Liver (tissue), 8 donors: ENCODE measurements at regions not wholly inside any gene's neighbourhood (a gene's known extent, or its start where the extent isn't known, plus 50 kb on each side); places are given as distances from the start of the nearest gene placed in this dataset.
A peak's percentile ranks its signal among the peaks of the same experiment; 100 is the strongest.

Experiments
- DNase-seq: peaks from one replicate; pipeline ENCODE4 v3.0.0-alpha.2; 2017; ENCODE audit warnings: low spot score
- H3K27ac ChIP-seq, 2 donors: one replicate each; pipeline ENCODE4 v1.7.0; 2013; ENCODE audit warnings: inconsistent platforms in 2 of 2, low read length in 2 of 2, control low read depth in 1 of 2, low read depth in 1 of 2, mild to moderate bottlenecking in 1 of 2
- H3K27me3 ChIP-seq, 4 donors: one replicate each; pipeline versions ENCODE4 v1.6.1 to v1.7.0; 2013; ENCODE audit warnings: low read length in 3 of 4, inconsistent platforms in 1 of 4, mild to moderate bottlenecking in 1 of 4, moderate library complexity in 1 of 4; ENCODE audit not compliant: control insufficient read depth in 4 of 4, insufficient read depth in 4 of 4
- H3K36me3 ChIP-seq, 4 donors: one replicate each; pipeline versions ENCODE4 v1.6.1 to v1.7.0; 2013; ENCODE audit warnings: low read length in 3 of 4, mild to moderate bottlenecking in 3 of 4, low read depth in 1 of 4, moderate library complexity in 1 of 4; ENCODE audit not compliant: control insufficient read depth in 4 of 4, insufficient read depth in 3 of 4
- H3K4me1 ChIP-seq, 4 donors: one replicate each; pipeline versions ENCODE4 v1.6.1 to v1.7.0; 2013; ENCODE audit warnings: low read length in 3 of 4, mild to moderate bottlenecking in 3 of 4, moderate library complexity in 1 of 4; ENCODE audit not compliant: control insufficient read depth in 4 of 4, insufficient read depth in 4 of 4
- H3K4me3 ChIP-seq, 3 donors: one replicate each; pipeline versions ENCODE4 v1.6.1 to v1.7.0; 2013; ENCODE audit warnings: low read length in 3 of 3, control low read depth in 1 of 3, low read depth in 1 of 3, mild to moderate bottlenecking in 1 of 3
- H3K9ac ChIP-seq, 2 donors: one replicate each; pipeline ENCODE4 v1.7.0; 2013; ENCODE audit warnings: low read length in 2 of 2, mild to moderate bottlenecking in 2 of 2, moderate library complexity in 2 of 2, control low read depth in 1 of 2, low read depth in 1 of 2
- H3K9me3 ChIP-seq, 4 donors: one replicate each; pipeline versions ENCODE4 v1.6.1 to v1.7.0; 2013; ENCODE audit warnings: low read length in 3 of 4; ENCODE audit not compliant: control insufficient read depth in 4 of 4
- ATF3 ChIP-seq: IDR thresholded peaks from 2 replicates; pipeline ENCODE4 v1.6.1; 2016; ENCODE audit warnings: antibody characterized with exemption
- CTCF ChIP-seq: fragments of 150-350 bp; IDR thresholded peaks from 2 replicates; pipeline ENCODE4 v1.5.1; 2017; ENCODE audit warnings: improper control_type of control experiment, low read depth, low read length; ENCODE audit not compliant: missing input control
- EGR1 ChIP-seq, 2 donors: IDR thresholded peaks; 2 replicates each; pipeline ENCODE4 v1.6.1; 2016 to 2018; ENCODE audit warnings: antibody characterized with exemption in 2 of 2, low read depth in 2 of 2
- FOXA1 ChIP-seq: IDR thresholded peaks from 2 replicates; pipeline ENCODE4 v1.6.1; 2016; ENCODE audit warnings: antibody characterized with exemption
- FOXA2 ChIP-seq: IDR thresholded peaks from 2 replicates; pipeline ENCODE4 v1.6.1; 2016; ENCODE audit warnings: antibody characterized with exemption
- HNF4A ChIP-seq, 2 donors: conservative IDR thresholded peaks; 2 replicates each; pipeline ENCODE4 v1.6.1; 2016; ENCODE audit warnings: antibody characterized with exemption in 2 of 2, mild to moderate bottlenecking in 2 of 2
- HNF4G ChIP-seq: IDR thresholded peaks from 2 replicates; pipeline ENCODE4 v1.6.1; 2016; ENCODE audit warnings: antibody characterized with exemption
- JUND ChIP-seq, 2 donors: IDR thresholded peaks; 2 replicates each; pipeline ENCODE4 v1.6.1; 2016; ENCODE audit warnings: antibody characterized with exemption in 2 of 2
- MAX ChIP-seq: IDR thresholded peaks from 2 replicates; pipeline ENCODE4 v1.6.1; 2016; ENCODE audit warnings: antibody characterized with exemption
- NR2F2 ChIP-seq: IDR thresholded peaks from 2 replicates; pipeline ENCODE4 v1.6.1; 2016; ENCODE audit warnings: antibody characterized with exemption
- RAD21 ChIP-seq, 2 donors: IDR thresholded peaks; 2 replicates each; pipeline ENCODE4 v1.6.1; 2016; ENCODE audit warnings: antibody characterized with exemption in 2 of 2, mild to moderate bottlenecking in 2 of 2
- RXRA ChIP-seq, 2 donors: IDR thresholded peaks; 2 replicates each; pipeline ENCODE4 v1.6.1; 2017 to 2018; ENCODE audit warnings: antibody characterized with exemption in 2 of 2, mild to moderate bottlenecking in 1 of 2
- SP1 ChIP-seq: IDR thresholded peaks from 2 replicates; pipeline ENCODE4 v1.6.1; 2018; ENCODE audit warnings: antibody characterized with exemption, mild to moderate bottlenecking
- TAF1 ChIP-seq: conservative IDR thresholded peaks from 2 replicates; pipeline ENCODE4 v1.6.1; 2016; ENCODE audit warnings: antibody characterized with exemption, mild to moderate bottlenecking
- YY1 ChIP-seq: IDR thresholded peaks from 2 replicates; pipeline ENCODE4 v1.6.1; 2016; ENCODE audit warnings: antibody characterized with exemption, mild to moderate bottlenecking
- ZBTB33 ChIP-seq: IDR thresholded peaks from 2 replicates; pipeline ENCODE4 v1.6.1; 2016; ENCODE audit warnings: antibody characterized with exemption
- WGBS: extraction: QIAGEN DNeasy Blood & Tissue Kit; methylation state at CpG from one replicate; pipeline ENCODE4 v1.1.7; 2013; 5-methylcytosine and 5-hydroxymethylcytosine counted together
- donor health status: healthy.
- donor health status: healthy.
- donor health status: healthy.
- donor health status: healthy.
- donor health status: healthy.

GRCh38 chr4:120225527-120225926 is 158.9 kb upstream of the MAD2L1 start:
- DNase-seq = no peak
- H3K4me1 ChIP-seq = no peaks in the 10 kb centered on the region
- WGBS = 71% methylated on average over 2 of the region's 2 CpGs
- no peak for TF ChIP-seq HNF4G
- no peak for TF ChIP-seq CTCF
- no peak for TF ChIP-seq TAF1
- TF ChIP-seq HNF4A (conservative IDR thresholded peaks at IDR 0.05) = peak; percentile 11 to 15
- TF ChIP-seq ATF3 = no peak
- TF ChIP-seq YY1 = no peak
- TF ChIP-seq EGR1 (IDR thresholded peaks at IDR 0.05; ENCODE audit: low read depth in 2 of 2) = no peak
- TF ChIP-seq NR2F2 = no peak
- H3K9ac ChIP-seq = no peak overlapping the region
- H3K36me3 ChIP-seq = no peaks in the 10 kb centered on the region
- no peak overlapping the region for H3K4me3 ChIP-seq
- H3K9me3 ChIP-seq = no peaks in the 10 kb centered on the region
- H3K27ac ChIP-seq = no peak overlapping the region
- H3K27me3 ChIP-seq = no peaks in the 10 kb centered on the region

- Histone ChIP-seq H3K9me3 (no peaks in the 10 kb centered on the region), H3K4me1 (no peaks in the 10 kb centered on the region), H3K36me3 (no peaks in the 10 kb centered on the region), H3K4me3 (no peak overlapping the region), H3K27me3 (no peaks in the 10 kb centered on the region), H3K27ac (no peak overlapping the region), H3K9ac (no peak overlapping the region)
- TF ChIP-seq YY1 (no peak), ZBTB33 (no peak), JUND (IDR thresholded peaks at IDR 0.05) (no peak), HNF4A (conservative IDR thresholded peaks at IDR 0.05) (no peak)
- no peak for DNase-seq
- WGBS = 78% methylated on average over 2 of the region's 2 CpGs
Measured at GRCh38 chr4:120218981-120219380, 152.3 kb upstream of the MAD2L1 start.

- WGBS = 73% methylated on average over 1 of the region's 1 CpG
- H3K9ac ChIP-seq = no peak overlapping the region
- no peaks in the 10 kb centered on the region for H3K36me3 ChIP-seq
- no peak for TF ChIP-seq RXRA (IDR thresholded peaks at IDR 0.05)
- no peak for TF ChIP-seq ZBTB33
- TF ChIP-seq FOXA2 = no peak
- TF ChIP-seq RAD21 (IDR thresholded peaks at IDR 0.05) = no peak
- TF ChIP-seq ATF3 = no peak
- TF ChIP-seq MAX = no peak
- no peak for TF ChIP-seq EGR1 (IDR thresholded peaks at IDR 0.05; ENCODE audit: low read depth in 2 of 2)
- no peak for TF ChIP-seq JUND (IDR thresholded peaks at IDR 0.05)
- TF ChIP-seq FOXA1 = no peak
- no peak for TF ChIP-seq SP1
- no peak for TF ChIP-seq TAF1
- TF ChIP-seq HNF4A (conservative IDR thresholded peaks at IDR 0.05) = no peak
- TF ChIP-seq HNF4G = no peak
- no peaks in the 10 kb centered on the region for H3K27me3 ChIP-seq
- H3K27ac ChIP-seq = no peak overlapping the region
- H3K9me3 ChIP-seq = no peaks in the 10 kb centered on the region
- H3K4me3 ChIP-seq = no peak overlapping the region
- no peaks in the 10 kb centered on the region for H3K4me1 ChIP-seq
- no peak for DNase-seq
Measured at GRCh38 chr4:120215350-120215749, 148.7 kb upstream of the MAD2L1 start.
